Suprapubic skin (tissue), 4 donors: ENCODE measurements at regions not wholly inside any gene's neighbourhood (a gene's known extent, or its start where the extent isn't known, plus 50 kb on each side); places are given as distances from the start of the nearest gene placed in this dataset.

ENCODE experiments used
- DNase-seq, 2 donors: peaks; one replicate each; pipeline ENCODE4 v3.0.0-alpha.2; 2019; ENCODE audit warnings: low spot score in 2 of 2
- H3K27ac ChIP-seq: fragments of 200-600 bp; sonication (generic); one replicate; pipeline ENCODE4 v1.5.1; 2019
- H3K27me3 ChIP-seq: fragments of 200-600 bp; sonication (generic); one replicate; pipeline ENCODE4 v1.5.1; 2019
- H3K36me3 ChIP-seq: fragments of 200-600 bp; sonication (generic); one replicate; pipeline ENCODE4 v1.5.1; 2019
- H3K4me1 ChIP-seq: fragments of 200-600 bp; sonication (generic); one replicate; pipeline ENCODE4 v1.5.1; 2019
- H3K4me3 ChIP-seq: fragments of 200-600 bp; sonication (generic); one replicate; pipeline ENCODE4 v1.5.1; 2019; ENCODE audit warnings: mild to moderate bottlenecking
- H3K9me3 ChIP-seq: fragments of 200-600 bp; sonication (generic); one replicate; pipeline ENCODE4 v1.5.1; 2019
- CTCF ChIP-seq, 2 donors: fragments of 200-600 bp in 1 of 2; fragments of 450-650 bp in 1 of 2; sonication (generic) in 1 of 2; IDR thresholded peaks; one replicate each; pipeline ENCODE4 v1.5.1; 2016 to 2019; ENCODE audit warnings: antibody characterized with exemption in 2 of 2, mild to moderate bottlenecking in 1 of 2, moderate library complexity in 1 of 2
- EP300 ChIP-seq: sonication (generic); formaldehyde crosslinking; IDR thresholded peaks from one replicate; pipeline ENCODE4 v1.6.1; 2017; ENCODE audit warnings: antibody characterized with exemption
- POLR2A ChIP-seq, 2 donors: fragments of 450-650 bp; IDR thresholded peaks; one replicate each; pipeline ENCODE4 v1.6.1; 2017; ENCODE audit warnings: antibody characterized with exemption in 2 of 2, mild to moderate bottlenecking in 2 of 2, moderate library complexity in 2 of 2
- POLR2AphosphoS5 ChIP-seq, 3 donors: sonication (generic); formaldehyde crosslinking; IDR thresholded peaks; one replicate each; pipeline ENCODE4 v1.6.1; 2017; ENCODE audit warnings: antibody characterized with exemption in 3 of 3
- WGBS: methylation state at CpG from one replicate; pipeline ENCODE4 v1.1.5; 2018; 5-methylcytosine and 5-hydroxymethylcytosine counted together

- Histone ChIP-seq H3K4me1 (no peaks in the 10 kb centered on the region), H3K4me3 (no peak overlapping the region), H3K27ac (no peak overlapping the region), H3K27me3 (peaks cover 14% of the 10 kb centered on the region), H3K36me3 (no peaks in the 10 kb centered on the region), H3K9me3 (no peaks in the 10 kb centered on the region)
- no peak for DNase-seq
- no peak for TF ChIP-seq POLR2A (IDR thresholded peaks at IDR 0.05)
- no peak for TF ChIP-seq CTCF (IDR thresholded peaks at IDR 0.05)
- TF ChIP-seq EP300 = no peak
- TF ChIP-seq POLR2AphosphoS5 (IDR thresholded peaks at IDR 0.05) = no peak
- WGBS = 99% methylated on average over 3 of the region's 3 CpGs
Observed at GRCh38 chr15:60219866-60220265, 177.9 kb downstream of the ANXA2 start.

GRCh38 chr15:60221356-60221755, 176.4 kb downstream of the ANXA2 start:
- H3K27me3 ChIP-seq = peaks cover 7% of the 10 kb centered on the region
- DNase-seq = no peak
- TF ChIP-seq CTCF (IDR thresholded peaks at IDR 0.05) (no peak), EP300 (no peak), POLR2A (IDR thresholded peaks at IDR 0.05) (no peak), POLR2AphosphoS5 (IDR thresholded peaks at IDR 0.05) (no peak)

GRCh38 chr15:60222404-60222803, 175.4 kb downstream of the ANXA2 start:
- WGBS = 81% methylated on average over 1 of the region's 1 CpG
- H3K4me1 ChIP-seq = no peaks in the 10 kb centered on the region
- TF ChIP-seq CTCF (IDR thresholded peaks at IDR 0.05) (no peak), POLR2A (IDR thresholded peaks at IDR 0.05) (no peak), POLR2AphosphoS5 (IDR thresholded peaks at IDR 0.05) (no peak), EP300 (no peak)
- H3K27ac ChIP-seq = no peak overlapping the region
- no peak overlapping the region for H3K4me3 ChIP-seq
- peaks cover 3% of the 10 kb centered on the region for H3K27me3 ChIP-seq
- no peaks in the 10 kb centered on the region for H3K36me3 ChIP-seq
- H3K9me3 ChIP-seq = no peaks in the 10 kb centered on the region
- no peak for DNase-seq

More at GRCh38 chr15:60221356-60221755, 176.4 kb downstream of the ANXA2 start:
- H3K4me1 ChIP-seq = no peaks in the 10 kb centered on the region
- H3K27ac ChIP-seq = no peak overlapping the region
- H3K4me3 ChIP-seq = no peak overlapping the region
- H3K9me3 ChIP-seq = no peaks in the 10 kb centered on the region
- H3K36me3 ChIP-seq = no peaks in the 10 kb centered on the region

- no peak overlapping the region for H3K27ac ChIP-seq
- DNase-seq = no peak
- TF ChIP-seq POLR2AphosphoS5 (IDR thresholded peaks at IDR 0.05) (no peak), EP300 (no peak), CTCF (IDR thresholded peaks at IDR 0.05) (no peak), POLR2A (IDR thresholded peaks at IDR 0.05) (no peak)
- H3K36me3 ChIP-seq = no peaks in the 10 kb centered on the region
- H3K4me3 ChIP-seq = no peak overlapping the region
- WGBS = 40% methylated on average over 7 of the region's 7 CpGs
- no peaks in the 10 kb centered on the region for H3K9me3 ChIP-seq
- peaks cover 4% of the 10 kb centered on the region for H3K27me3 ChIP-seq
- no peaks in the 10 kb centered on the region for H3K4me1 ChIP-seq
Observed at GRCh38 chr15:60223176-60223575, 174.6 kb downstream of the ANXA2 start.

- Histone ChIP-seq H3K36me3 (no peaks in the 10 kb centered on the region), H3K4me1 (no peaks in the 10 kb centered on the region), H3K27ac (no peak overlapping the region), H3K4me3 (no peak overlapping the region), H3K27me3 (peaks cover 13% of the 10 kb centered on the region), H3K9me3 (no peaks in the 10 kb centered on the region)
- WGBS = 69% methylated on average over 7 of the region's 7 CpGs
- TF ChIP-seq EP300 = no peak
- TF ChIP-seq POLR2A (IDR thresholded peaks at IDR 0.05) = no peak
- TF ChIP-seq POLR2AphosphoS5 (IDR thresholded peaks at IDR 0.05) = no peak
- TF ChIP-seq CTCF (IDR thresholded peaks at IDR 0.05) = no peak
- DNase-seq = no peak
Observed at GRCh38 chr15:60226924-60227323, 170.9 kb downstream of the ANXA2 start.
